Calu3 (cell line): ENCODE measurements at regions not wholly inside any gene's neighbourhood (a gene's known extent, or its start where the extent isn't known, plus 50 kb on each side); places are given as distances from the start of the nearest gene placed in this dataset.

Experiments used
- BruUV-seq: library from RNA; stranded (reverse); fragments of 400-500 nt; replicated peaks from 2 replicates; lab custom pipeline; 2021; lab: Mats Ljungman, UMichigan
- CTCF ChIA-PET: fragments of 300-600 bp; sonication (Branson Sonifier 250); formaldehyde crosslinking; loops from one replicate; lab custom pipeline; 2022; ENCODE audit warnings: antibody characterized with exemption; lab: Charles Lee
- DNase-seq: peaks from one replicate; pipeline ENCODE4 v3.0.0; 2022
- H3K27ac Mint-ChIP-seq: one replicate; pipeline ENCODE4 v1.8.0; 2022; ENCODE audit warnings: mixed read lengths; ENCODE audit not compliant: unreplicated experiment
- H3K27me3 Mint-ChIP-seq: one replicate; pipeline ENCODE4 v1.8.0; 2022; ENCODE audit warnings: mixed read lengths; ENCODE audit not compliant: unreplicated experiment
- H3K36me3 Mint-ChIP-seq: one replicate; pipeline ENCODE4 v1.8.0; 2022; ENCODE audit warnings: mild to moderate bottlenecking, moderate library complexity, mixed read lengths; ENCODE audit not compliant: insufficient read depth, unreplicated experiment
- H3K4me1 Mint-ChIP-seq: one replicate; pipeline ENCODE4 v1.8.0; 2022; ENCODE audit warnings: mild to moderate bottlenecking, low read depth, mixed read lengths; ENCODE audit not compliant: unreplicated experiment
- H3K4me3 Mint-ChIP-seq: one replicate; pipeline ENCODE4 v1.8.0; 2022; ENCODE audit warnings: mild to moderate bottlenecking, low read depth, moderate library complexity, mixed read lengths; ENCODE audit not compliant: unreplicated experiment
- H3K9me3 Mint-ChIP-seq: one replicate; pipeline ENCODE4 v1.8.0; 2022; ENCODE audit warnings: low read depth, mixed read lengths; ENCODE audit not compliant: unreplicated experiment
- intact Hi-C: fragments of 100-400 bp; cut with micrococcal nuclease; formaldehyde crosslinking; loops from one replicate; pipeline ENCODE4 v1.10.0; 2022; ENCODE audit not compliant: unreplicated experiment
- TF ChIP-seq, protein P1 (sequence below): fragments of 200-600 bp; IDR thresholded peaks from one replicate; pipeline ENCODE4 v1.8.0; 2022; ENCODE audit warnings: antibody characterized with exemption; ENCODE audit not compliant: unreplicated experiment

DNA sequence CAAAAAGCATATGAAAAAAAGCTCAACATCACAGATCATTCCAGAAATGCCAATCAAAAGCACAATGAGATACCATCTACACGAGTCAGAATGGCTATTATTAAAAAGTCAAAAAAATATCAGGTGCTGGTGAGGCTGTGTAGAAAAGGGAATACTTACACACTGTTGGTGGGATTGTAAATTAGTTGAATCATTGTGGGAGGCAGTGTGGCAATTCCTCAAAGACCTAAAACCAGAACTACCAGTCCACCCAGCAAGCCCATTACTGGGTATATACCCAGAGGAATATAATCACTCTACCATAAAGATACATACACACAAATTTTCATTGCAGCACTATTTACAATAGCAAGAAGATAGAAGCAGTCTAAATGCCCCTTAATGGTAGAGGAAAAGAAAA lies 529.9 kb downstream of the SLITRK1 start:
- H3K4me1 Mint-ChIP-seq = no peaks in the 10 kb centered on the region
- no peak for DNase-seq
- no peaks in the 10 kb centered on the region for H3K36me3 Mint-ChIP-seq

DNA sequence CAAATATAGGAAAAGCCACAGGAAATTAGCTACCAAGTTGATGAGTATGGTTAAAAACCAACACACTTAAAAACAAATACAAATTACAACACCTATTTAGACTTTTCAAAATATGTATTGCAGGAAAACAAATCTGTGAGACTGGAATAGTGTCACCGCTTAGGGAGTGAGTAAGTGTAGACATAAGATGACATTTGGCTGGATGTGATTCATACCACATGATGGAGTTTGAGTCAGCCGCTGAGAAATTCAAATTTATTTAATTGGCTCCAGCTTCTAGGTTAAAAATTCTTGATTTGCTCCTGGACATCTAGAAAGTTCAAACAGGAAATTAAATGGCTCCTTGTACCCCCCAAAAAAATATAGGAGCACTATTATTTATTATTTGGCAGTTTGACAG lies 531.7 kb downstream of the SLITRK1 start:
- H3K27me3 Mint-ChIP-seq = no peaks in the 10 kb centered on the region
- no peaks in the 10 kb centered on the region for H3K36me3 Mint-ChIP-seq
- DNase-seq = no peak
- BruUV-seq = no TSS peak
- intact Hi-C loops = no loop called here
- H3K4me3 Mint-ChIP-seq = no peak overlapping the region
- TF ChIP-seq, protein P1, sequence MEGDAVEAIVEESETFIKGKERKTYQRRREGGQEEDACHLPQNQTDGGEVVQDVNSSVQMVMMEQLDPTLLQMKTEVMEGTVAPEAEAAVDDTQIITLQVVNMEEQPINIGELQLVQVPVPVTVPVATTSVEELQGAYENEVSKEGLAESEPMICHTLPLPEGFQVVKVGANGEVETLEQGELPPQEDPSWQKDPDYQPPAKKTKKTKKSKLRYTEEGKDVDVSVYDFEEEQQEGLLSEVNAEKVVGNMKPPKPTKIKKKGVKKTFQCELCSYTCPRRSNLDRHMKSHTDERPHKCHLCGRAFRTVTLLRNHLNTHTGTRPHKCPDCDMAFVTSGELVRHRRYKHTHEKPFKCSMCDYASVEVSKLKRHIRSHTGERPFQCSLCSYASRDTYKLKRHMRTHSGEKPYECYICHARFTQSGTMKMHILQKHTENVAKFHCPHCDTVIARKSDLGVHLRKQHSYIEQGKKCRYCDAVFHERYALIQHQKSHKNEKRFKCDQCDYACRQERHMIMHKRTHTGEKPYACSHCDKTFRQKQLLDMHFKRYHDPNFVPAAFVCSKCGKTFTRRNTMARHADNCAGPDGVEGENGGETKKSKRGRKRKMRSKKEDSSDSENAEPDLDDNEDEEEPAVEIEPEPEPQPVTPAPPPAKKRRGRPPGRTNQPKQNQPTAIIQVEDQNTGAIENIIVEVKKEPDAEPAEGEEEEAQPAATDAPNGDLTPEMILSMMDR = no peak
- CTCF ChIA-PET = no interaction called here
- H3K27ac Mint-ChIP-seq = no peak overlapping the region
- no peaks in the 10 kb centered on the region for H3K4me1 Mint-ChIP-seq
- H3K9me3 Mint-ChIP-seq = no peaks in the 10 kb centered on the region

More for the DNA sequence above, 529.9 kb downstream of the SLITRK1 start:
- CTCF ChIA-PET = no interaction called here
- BruUV-seq = no TSS peak
- H3K27me3 Mint-ChIP-seq = no peaks in the 10 kb centered on the region
- no peak overlapping the region for H3K4me3 Mint-ChIP-seq
- no peak overlapping the region for H3K27ac Mint-ChIP-seq
- intact Hi-C loops = no loop called here
- no peaks in the 10 kb centered on the region for H3K9me3 Mint-ChIP-seq
- TF ChIP-seq, protein P1 = no peak

DNA sequence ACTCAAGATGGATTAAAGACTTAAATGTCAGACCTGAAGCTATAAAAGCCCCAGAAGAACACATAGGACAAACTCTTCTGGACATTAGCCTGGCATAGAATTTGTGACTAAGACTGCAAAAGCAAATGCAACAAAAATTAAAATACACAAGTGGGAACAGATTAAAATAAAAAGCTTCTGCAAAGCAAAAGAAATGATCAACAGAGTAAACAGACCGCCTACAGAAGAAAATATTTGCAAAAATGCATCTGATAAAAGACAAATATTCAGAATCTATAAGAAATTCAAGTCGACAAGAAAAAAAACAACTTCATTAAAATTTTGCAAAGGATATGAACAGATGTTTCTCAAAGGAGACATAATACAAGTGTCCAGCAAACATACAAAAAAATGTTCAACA lies 537.8 kb downstream of the SLITRK1 start:
- Mint-ChIP-seq H3K27me3 (no peaks in the 10 kb centered on the region), H3K4me3 (no peak overlapping the region), H3K4me1 (no peaks in the 10 kb centered on the region), H3K27ac (no peak overlapping the region), H3K9me3 (no peaks in the 10 kb centered on the region), H3K36me3 (no peaks in the 10 kb centered on the region)
- no peak for DNase-seq
- TF ChIP-seq, protein P1 = no peak
- BruUV-seq = no TSS peak
- intact Hi-C loops = no loop called here
- CTCF ChIA-PET = no interaction called here

DNA sequence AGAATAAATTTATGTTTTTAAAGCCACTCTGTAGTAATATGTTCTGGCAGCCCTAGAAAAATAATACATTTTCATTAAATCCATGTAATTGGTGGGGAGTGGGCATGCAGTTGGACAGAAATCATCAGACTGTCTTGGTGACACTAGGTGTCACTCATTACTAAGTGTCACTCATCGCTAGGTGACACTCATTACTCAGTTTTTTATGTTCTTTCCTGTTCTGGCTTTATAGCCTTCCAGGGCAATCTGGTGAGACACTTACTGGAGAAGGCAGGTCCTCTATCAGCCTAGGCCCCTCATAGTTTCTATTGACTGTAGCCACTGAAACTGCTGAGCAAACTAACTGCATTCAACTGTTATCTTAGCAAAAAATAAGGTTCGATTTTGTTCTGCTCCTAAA lies 542.1 kb downstream of the SLITRK1 start:
- no peak for DNase-seq
- CTCF ChIA-PET = no interaction called here
- no peaks in the 10 kb centered on the region for H3K36me3 Mint-ChIP-seq
- TF ChIP-seq, protein P1 = no peak
- no peaks in the 10 kb centered on the region for H3K9me3 Mint-ChIP-seq
- no peaks in the 10 kb centered on the region for H3K27me3 Mint-ChIP-seq
- no TSS peak for BruUV-seq
- H3K4me1 Mint-ChIP-seq = no peaks in the 10 kb centered on the region
- no peak overlapping the region for H3K4me3 Mint-ChIP-seq
- intact Hi-C loops = no loop called here
- no peak overlapping the region for H3K27ac Mint-ChIP-seq
